ENCODE measurements at regions not wholly inside any gene's neighbourhood (a gene's known extent, or its start where the extent isn't known, plus 50 kb on each side); places are given as distances from the start of the nearest gene placed in this dataset.

DNA sequence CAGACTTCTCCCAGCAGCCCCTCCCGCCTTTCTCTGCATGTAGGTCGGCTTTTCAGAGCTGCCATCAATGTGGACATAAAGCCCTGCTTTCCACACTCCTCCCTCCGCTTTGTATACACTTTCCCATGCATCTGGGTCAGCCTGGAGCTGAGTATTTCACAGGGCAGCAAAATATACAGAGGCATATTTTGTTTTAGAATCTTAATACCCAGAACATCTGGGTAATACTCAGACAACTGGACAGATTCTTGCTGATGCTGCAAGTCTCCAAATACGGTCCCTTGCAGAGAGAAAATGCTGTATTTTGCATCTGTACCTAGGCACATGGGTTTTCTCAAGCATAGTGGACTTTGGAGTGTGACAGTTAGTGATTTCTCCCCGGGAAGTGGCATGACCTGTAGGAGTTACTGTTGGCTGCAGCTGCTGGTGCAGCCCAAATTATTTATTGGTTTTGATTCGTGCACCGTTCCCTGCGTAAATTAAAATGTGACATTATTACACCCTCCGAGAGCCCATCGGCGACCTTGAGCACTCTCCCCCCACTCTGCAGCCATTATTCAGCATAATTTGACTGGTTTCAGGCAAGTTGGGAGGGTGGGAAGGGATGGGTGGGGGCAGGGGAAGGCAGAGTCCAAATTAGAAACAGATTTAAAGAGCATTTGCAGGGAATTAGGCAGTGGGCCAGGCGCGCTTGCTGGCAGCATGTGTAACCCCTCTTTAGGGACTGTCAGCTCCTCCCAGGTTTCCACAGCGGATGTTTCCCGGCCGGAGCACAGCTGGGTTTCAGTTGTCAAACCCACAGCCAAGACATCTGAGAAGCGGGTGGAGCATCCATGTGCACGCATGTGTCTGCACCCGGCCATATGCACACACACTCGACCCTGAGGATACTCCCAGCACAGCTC, 100.8 kb downstream of the CPN2 start:
- no peak for TF ChIP-seq CTCF (IDR thresholded peaks at IDR 0.05; ENCODE audit: insufficient read depth in 1 of 2, low read depth in 1 of 2, low read length in 1 of 2, severe bottlenecking in 1 of 2, unreplicated experiment in 1 of 2)
- no peak for DNase-seq
- no peak overlapping the region for H3K4me3 ChIP-seq (ENCODE audit: low read depth, low read length)
- no peaks in the 10 kb centered on the region for H3K9me3 ChIP-seq
- Mint-ChIP-seq H3K36me3 (ENCODE audit: insufficient read depth, unreplicated experiment) (no peaks in the 10 kb centered on the region), H3K4me3 (ENCODE audit: unreplicated experiment) (no peak overlapping the region), H3K4me1 (ENCODE audit: low read depth, unreplicated experiment) (peaks cover 5% of the 10 kb centered on the region), H3K27ac (ENCODE audit: unreplicated experiment) (no peak overlapping the region), H3K9me3 (ENCODE audit: unreplicated experiment) (no peaks in the 10 kb centered on the region), H3K27me3 (ENCODE audit: insufficient read depth, unreplicated experiment) (no peaks in the 10 kb centered on the region)
- no TSS peak for BruUV-seq (replicated peaks)
- no peaks in the 10 kb centered on the region for H3K27me3 ChIP-seq (replicated peaks; ENCODE audit: control insufficient read depth, insufficient read depth, low read length)
- CTCF ChIA-PET, result no interaction called here
- POLR2A ChIA-PET, result no interaction called here
- intact Hi-C loops (cut with micrococcal nuclease; ENCODE audit: unreplicated experiment), result no loop called here
- H3K4me1 ChIP-seq, result peaks cover 9% of the 10 kb centered on the region; the same call in 1 of the 2 replicates
- H3K36me3 ChIP-seq (ENCODE audit: control insufficient read depth, insufficient read depth, low read length), result no peaks in the 10 kb centered on the region

- Histone ChIP-seq H3K36me3 (ENCODE audit: control insufficient read depth, insufficient read depth, low read length) (no peaks in the 10 kb centered on the region), H3K9me3 (no peaks in the 10 kb centered on the region), H3K4me1 (peaks cover 9% of the 10 kb centered on the region; the same call in 1 of the 2 replicates), H3K4me3 (ENCODE audit: low read depth, low read length) (no peak overlapping the region), H3K27me3 (replicated peaks; ENCODE audit: control insufficient read depth, insufficient read depth, low read length) (no peaks in the 10 kb centered on the region)
- no TSS peak for BruUV-seq (replicated peaks)
- H3K4me1 Mint-ChIP-seq (ENCODE audit: low read depth, unreplicated experiment), result peaks cover 5% of the 10 kb centered on the region
- no peak overlapping the region for H3K4me3 Mint-ChIP-seq (ENCODE audit: unreplicated experiment)
- ChIA-PET POLR2A (no interaction called here), CTCF (no interaction called here)
- H3K27me3 Mint-ChIP-seq (ENCODE audit: insufficient read depth, unreplicated experiment), result no peaks in the 10 kb centered on the region
- no peaks in the 10 kb centered on the region for H3K36me3 Mint-ChIP-seq (ENCODE audit: insufficient read depth, unreplicated experiment)
- DNase-seq, result no peak
- no peak for TF ChIP-seq CTCF (IDR thresholded peaks at IDR 0.05; ENCODE audit: insufficient read depth in 1 of 2, low read depth in 1 of 2, low read length in 1 of 2, severe bottlenecking in 1 of 2, unreplicated experiment in 1 of 2)
- intact Hi-C loops (cut with micrococcal nuclease; ENCODE audit: unreplicated experiment), result no loop called here
- H3K9me3 Mint-ChIP-seq (ENCODE audit: unreplicated experiment), result no peaks in the 10 kb centered on the region
- no peak overlapping the region for H3K27ac Mint-ChIP-seq (ENCODE audit: unreplicated experiment)
Measured at GRCh38 chr3:194251007-194251406, 100.1 kb downstream of the CPN2 start.

- H3K27me3 ChIP-seq (replicated peaks; ENCODE audit: control insufficient read depth, insufficient read depth, low read length), result no peaks in the 10 kb centered on the region
- no peaks in the 10 kb centered on the region for H3K27me3 Mint-ChIP-seq (ENCODE audit: insufficient read depth, unreplicated experiment)
- no TSS peak for BruUV-seq (replicated peaks)
- H3K9me3 Mint-ChIP-seq (ENCODE audit: unreplicated experiment), result no peaks in the 10 kb centered on the region
- CTCF ChIA-PET, result no interaction called here
- peaks cover 9% of the 10 kb centered on the region; the same call in 1 of the 2 replicates for H3K4me1 ChIP-seq
- H3K27ac Mint-ChIP-seq (ENCODE audit: unreplicated experiment), result no peak overlapping the region
- H3K36me3 ChIP-seq (ENCODE audit: control insufficient read depth, insufficient read depth, low read length), result no peaks in the 10 kb centered on the region
- POLR2A ChIA-PET, result no interaction called here
- no peak for DNase-seq
- H3K36me3 Mint-ChIP-seq (ENCODE audit: insufficient read depth, unreplicated experiment), result no peaks in the 10 kb centered on the region
- no peaks in the 10 kb centered on the region for H3K9me3 ChIP-seq
- no peak overlapping the region for H3K4me3 ChIP-seq (ENCODE audit: low read depth, low read length)
- no peak overlapping the region for H3K4me3 Mint-ChIP-seq (ENCODE audit: unreplicated experiment)
- intact Hi-C loops (cut with micrococcal nuclease; ENCODE audit: unreplicated experiment), result no loop called here
- no peak for TF ChIP-seq CTCF (IDR thresholded peaks at IDR 0.05; ENCODE audit: insufficient read depth in 1 of 2, low read depth in 1 of 2, low read length in 1 of 2, severe bottlenecking in 1 of 2, unreplicated experiment in 1 of 2)
- H3K4me1 Mint-ChIP-seq (ENCODE audit: low read depth, unreplicated experiment), result peaks cover 5% of the 10 kb centered on the region
Measured at GRCh38 chr3:194251461-194251860, 99.7 kb downstream of the CPN2 start.

Data from Caco-2 (cell line).